ENCODE measurements at regions not wholly inside any gene's neighbourhood (a gene's known extent, or its start where the extent isn't known, plus 50 kb on each side); places are given as distances from the start of the nearest gene placed in this dataset.

DNA sequence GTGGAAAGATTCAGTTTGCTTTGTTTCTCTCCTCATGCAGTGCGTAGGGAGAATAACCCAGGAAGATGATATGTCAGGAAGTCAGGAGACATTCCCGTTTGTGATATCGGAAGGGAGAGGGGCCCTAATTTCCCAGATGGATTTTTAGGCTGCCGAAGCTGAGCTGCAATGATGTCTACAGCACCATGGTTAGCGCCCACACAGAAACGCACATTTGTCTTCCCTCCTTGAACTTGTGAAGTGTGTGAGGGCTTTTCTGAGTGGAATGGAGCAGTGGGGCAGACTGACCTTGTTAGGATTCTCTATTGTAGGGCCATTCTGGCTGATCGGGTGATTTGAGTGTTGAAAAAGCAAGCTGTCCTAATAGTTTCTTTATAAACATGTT is 191.3 kb upstream of the ARG1 start:
- intact Hi-C loops (cut with micrococcal nuclease; ENCODE audit: unreplicated experiment) = loop anchor here (2.0 to 5.0 kb wide), 7 partner anchors 124 to 779 kb away; partner anchors contain the start of gene MED23
- no peak for DNase-seq (ENCODE audit: low spot score)
- ChIA-PET POLR2A (ENCODE audit: low non-redundant PET) (no interaction called here), CTCF (no interaction called here)
- Histone ChIP-seq H3K36me3 (ENCODE audit: insufficient read depth, low read length, poor library complexity, severe bottlenecking) (no peaks in the 10 kb centered on the region), H3K27ac (ENCODE audit: low read depth, low read length, poor library complexity, severe bottlenecking) (peak overlapping the region; percentile 100), H3K9me3 (ENCODE audit: low read depth, low read length, poor library complexity, severe bottlenecking) (peaks cover 13% of the 10 kb centered on the region), H3K4me3 (ENCODE audit: low read depth, low read length, poor library complexity, severe bottlenecking) (no peak overlapping the region), H3K4me1 (ENCODE audit: insufficient read depth, low read length, poor library complexity, severe bottlenecking) (peaks cover 58% of the 10 kb centered on the region), H3K27me3 (replicated peaks; ENCODE audit: insufficient read depth, low read depth, low read length, poor library complexity) (no peaks in the 10 kb centered on the region)
- no TSS peak for BruUV-seq (replicated peaks)
- TF ChIP-seq, protein P1, sequence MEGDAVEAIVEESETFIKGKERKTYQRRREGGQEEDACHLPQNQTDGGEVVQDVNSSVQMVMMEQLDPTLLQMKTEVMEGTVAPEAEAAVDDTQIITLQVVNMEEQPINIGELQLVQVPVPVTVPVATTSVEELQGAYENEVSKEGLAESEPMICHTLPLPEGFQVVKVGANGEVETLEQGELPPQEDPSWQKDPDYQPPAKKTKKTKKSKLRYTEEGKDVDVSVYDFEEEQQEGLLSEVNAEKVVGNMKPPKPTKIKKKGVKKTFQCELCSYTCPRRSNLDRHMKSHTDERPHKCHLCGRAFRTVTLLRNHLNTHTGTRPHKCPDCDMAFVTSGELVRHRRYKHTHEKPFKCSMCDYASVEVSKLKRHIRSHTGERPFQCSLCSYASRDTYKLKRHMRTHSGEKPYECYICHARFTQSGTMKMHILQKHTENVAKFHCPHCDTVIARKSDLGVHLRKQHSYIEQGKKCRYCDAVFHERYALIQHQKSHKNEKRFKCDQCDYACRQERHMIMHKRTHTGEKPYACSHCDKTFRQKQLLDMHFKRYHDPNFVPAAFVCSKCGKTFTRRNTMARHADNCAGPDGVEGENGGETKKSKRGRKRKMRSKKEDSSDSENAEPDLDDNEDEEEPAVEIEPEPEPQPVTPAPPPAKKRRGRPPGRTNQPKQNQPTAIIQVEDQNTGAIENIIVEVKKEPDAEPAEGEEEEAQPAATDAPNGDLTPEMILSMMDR (conservative IDR thresholded peaks at IDR 0.05; ENCODE audit: low read depth, low read length) = no peak

DNA sequence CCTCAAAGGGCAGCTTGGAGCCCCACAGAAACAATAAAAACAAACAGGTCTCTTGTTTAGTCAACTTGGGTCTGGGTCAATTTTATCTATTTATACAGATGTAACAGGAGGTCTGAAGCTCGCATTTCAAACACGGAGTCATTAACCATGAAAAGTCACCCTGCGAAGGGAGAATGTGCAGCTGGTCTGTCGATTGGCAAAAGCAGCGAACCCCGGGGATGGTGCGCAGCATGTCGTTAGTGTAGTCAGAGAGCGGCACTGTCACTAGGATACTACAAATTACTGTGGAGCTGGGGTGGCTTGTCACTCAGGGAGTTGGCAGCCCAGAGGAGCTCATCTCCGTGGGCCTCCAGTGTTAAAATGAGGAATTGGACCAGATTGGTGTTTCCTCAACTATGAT is 190.4 kb upstream of the ARG1 start:
- peak; percentile 90 for DNase-seq (ENCODE audit: low spot score)
- TF ChIP-seq, protein P1 (conservative IDR thresholded peaks at IDR 0.05; ENCODE audit: low read depth, low read length) = no peak
- TF ChIP-seq EZH2 (IDR thresholded peaks at IDR 0.05; ENCODE audit: borderline replicate concordance, low read depth, low read length, poor library complexity, severe bottlenecking) = no peak
- POLR2A ChIA-PET (ENCODE audit: low non-redundant PET) = interaction anchor here (0.6 kb wide), 2 partner anchors 139 to 148 kb away, joined by 3 to 14 read pairs; no protein-coding TSS in a partner anchor
- intact Hi-C loops (cut with micrococcal nuclease; ENCODE audit: unreplicated experiment) = loop anchor here (1.0 to 5.0 kb wide), 9 partner anchors 125 to 780 kb away; partner anchors contain the start of gene MED23
- Histone ChIP-seq H3K4me3 (ENCODE audit: low read depth, low read length, poor library complexity, severe bottlenecking) (no peak overlapping the region), H3K9me3 (ENCODE audit: low read depth, low read length, poor library complexity, severe bottlenecking) (peaks cover 13% of the 10 kb centered on the region), H3K27me3 (replicated peaks; ENCODE audit: insufficient read depth, low read depth, low read length, poor library complexity) (no peaks in the 10 kb centered on the region), H3K4me1 (ENCODE audit: insufficient read depth, low read length, poor library complexity, severe bottlenecking) (peaks cover 61% of the 10 kb centered on the region), H3K27ac (ENCODE audit: low read depth, low read length, poor library complexity, severe bottlenecking) (peak overlapping the region; percentile 100), H3K36me3 (ENCODE audit: insufficient read depth, low read length, poor library complexity, severe bottlenecking) (no peaks in the 10 kb centered on the region)
- CTCF ChIA-PET = interaction anchor here (1.0 kb wide), 1 partner anchor 183 kb away, joined by 3 read pairs; no protein-coding TSS in a partner anchor
- BruUV-seq (replicated peaks) = no TSS peak

DNA sequence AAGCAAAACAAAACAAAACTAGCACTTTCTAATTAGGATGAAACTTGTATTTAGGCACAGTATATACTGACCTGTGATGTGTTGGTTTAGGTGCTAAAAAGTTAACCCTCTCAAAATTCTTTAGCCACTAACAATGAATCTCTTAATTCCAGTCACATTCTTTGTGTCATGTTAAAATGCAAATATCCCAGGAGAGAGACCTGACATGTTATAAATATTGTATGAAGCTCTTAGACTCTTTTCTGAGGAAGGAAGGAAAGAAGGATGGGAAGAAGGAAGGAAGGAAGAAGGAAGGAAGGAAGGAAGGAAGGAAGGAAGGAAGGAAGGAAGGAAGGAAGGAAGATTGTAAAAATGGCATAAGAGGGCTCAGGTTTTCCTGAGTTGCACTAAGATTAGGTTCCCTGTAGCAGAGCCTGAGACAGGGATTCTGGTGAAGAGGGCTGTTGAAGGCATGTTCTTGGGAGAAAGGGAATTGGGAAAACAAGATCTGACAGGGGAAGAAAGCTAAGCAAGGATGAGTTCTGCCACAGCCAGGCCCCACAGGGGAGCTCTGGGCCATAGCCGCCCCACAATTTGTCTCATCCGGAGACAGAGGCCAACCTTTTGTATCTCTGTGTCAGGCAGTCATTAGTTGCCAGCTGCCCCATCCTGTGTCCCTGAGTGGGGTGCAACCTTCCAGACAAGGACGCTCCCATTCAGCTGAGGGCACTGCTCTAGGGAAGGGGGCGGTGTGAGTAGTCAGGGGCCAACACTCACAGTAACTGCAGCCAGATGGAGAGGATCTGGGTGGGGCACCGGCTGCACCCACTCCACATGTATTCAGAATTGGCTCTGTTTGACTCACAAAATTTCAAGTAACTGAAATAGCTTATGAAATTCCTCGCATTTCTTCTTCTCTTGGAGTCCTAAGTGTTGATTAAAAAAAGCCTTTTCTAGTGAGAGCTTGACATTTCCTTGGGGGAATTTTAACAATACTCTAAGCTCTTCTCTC is 189.3 kb upstream of the ARG1 start:
- no peaks in the 10 kb centered on the region for H3K27me3 ChIP-seq (replicated peaks; ENCODE audit: insufficient read depth, low read depth, low read length, poor library complexity)
- no peak for TF ChIP-seq EZH2 (IDR thresholded peaks at IDR 0.05; ENCODE audit: borderline replicate concordance, low read depth, low read length, poor library complexity, severe bottlenecking)
- TF ChIP-seq, protein P1 (conservative IDR thresholded peaks at IDR 0.05; ENCODE audit: low read depth, low read length) = no peak
- CTCF ChIA-PET = interaction anchor here (0.8 to 1.6 kb wide), 5 partner anchors 77 to 258 kb away, joined by 3 to 11 read pairs (median 3); no protein-coding TSS in a partner anchor
- peaks cover 66% of the 10 kb centered on the region for H3K4me1 ChIP-seq (ENCODE audit: insufficient read depth, low read length, poor library complexity, severe bottlenecking)
- H3K36me3 ChIP-seq (ENCODE audit: insufficient read depth, low read length, poor library complexity, severe bottlenecking) = no peaks in the 10 kb centered on the region
- BruUV-seq (replicated peaks) = no TSS peak
- H3K27ac ChIP-seq (ENCODE audit: low read depth, low read length, poor library complexity, severe bottlenecking) = peak overlapping the region; percentile 100
- H3K9me3 ChIP-seq (ENCODE audit: low read depth, low read length, poor library complexity, severe bottlenecking) = peaks cover 13% of the 10 kb centered on the region
- no peak overlapping the region for H3K4me3 ChIP-seq (ENCODE audit: low read depth, low read length, poor library complexity, severe bottlenecking)
- peak; percentile 98 for DNase-seq (ENCODE audit: low spot score)
- intact Hi-C loops (cut with micrococcal nuclease; ENCODE audit: unreplicated experiment) = loop anchor here (1.0 to 5.0 kb wide), 9 partner anchors 126 to 781 kb away; partner anchors contain the start of gene MED23
- POLR2A ChIA-PET (ENCODE audit: low non-redundant PET) = interaction anchor here (0.6 to 0.8 kb wide), 9 partner anchors 14 to 670 kb away, joined by 3 to 11 read pairs (median 5); no protein-coding TSS in a partner anchor

All from A673 (cell line).